Frontal cortex (tissue), 3 donors: ENCODE measurements at regions not wholly inside any gene's neighbourhood (a gene's known extent, or its start where the extent isn't known, plus 50 kb on each side); places are given as distances from the start of the nearest gene placed in this dataset.
"Not testable (repeated sequence)": the region's sequence is repeated elsewhere in the genome, so short reads cannot be mapped to it uniquely, and the experiment has no call there.

ENCODE experiments used
- DNase-seq, 2 donors: peaks; one replicate each; pipeline ENCODE4 v3.0.0; 2012; ENCODE audit warnings: low spot score in 2 of 2
- FAIRE-seq: peaks from 2 replicates; lab custom pipeline; 2012; peaks lifted over from hg19 to GRCh38; lab: Jason Lieb, UNC
- donor health status: control.
- donor health status: control.
- donor health status: control.

GRCh38 chr5:51650824-51651223, 267.6 kb downstream of the ISL1 start:
- FAIRE-seq: no peak

GRCh38 chr5:51651476-51651875, 268.2 kb downstream of the ISL1 start:
- FAIRE-seq: no peak

More at GRCh38 chr5:51650824-51651223, 267.6 kb downstream of the ISL1 start:
- no peak for DNase-seq

GRCh38 chr5:51651889-51652288, 268.6 kb downstream of the ISL1 start:
- no peak for FAIRE-seq

More at GRCh38 chr5:51651476-51651875, 268.2 kb downstream of the ISL1 start:
- DNase-seq: no peak

GRCh38 chr5:51652980-51653379, 269.7 kb downstream of the ISL1 start:
- DNase-seq: no peak
- no peak for FAIRE-seq

More at GRCh38 chr5:51651889-51652288, 268.6 kb downstream of the ISL1 start:
- DNase-seq: no peak

- DNase-seq: no peak
Observed at GRCh38 chr5:51657340-51658240, 274.3 kb downstream of the ISL1 start.

GRCh38 chr5:51661646-51662265, 278.5 kb downstream of the ISL1 start:
- no peak for FAIRE-seq
- DNase-seq: no peak

More at GRCh38 chr5:51657340-51658240, 274.3 kb downstream of the ISL1 start:
- FAIRE-seq: no peak

- FAIRE-seq (no peak), DNase-seq (no peak)
Observed at GRCh38 chr5:51664491-51665250, 281.4 kb downstream of the ISL1 start.

- DNase-seq (no peak), FAIRE-seq (no peak)
Observed at GRCh38 chr5:51665251-51665593, 282.0 kb downstream of the ISL1 start.

GRCh38 chr5:51669095-51669494, 285.8 kb downstream of the ISL1 start:
- DNase-seq (no peak), FAIRE-seq (no peak)

GRCh38 chr5:51678330-51678729, 295.1 kb downstream of the ISL1 start:
- DNase-seq (no peak), FAIRE-seq (no peak)

- DNase-seq (no peak), FAIRE-seq (no peak)
Observed at GRCh38 chr5:51679286-51679685, 296.0 kb downstream of the ISL1 start.

GRCh38 chr5:51684794-51685355, 301.6 kb downstream of the ISL1 start:
- no peak for DNase-seq

GRCh38 chr5:51685419-51685818, 302.2 kb downstream of the ISL1 start:
- FAIRE-seq (no peak), DNase-seq (no peak)

More at GRCh38 chr5:51684794-51685355, 301.6 kb downstream of the ISL1 start:
- no peak for FAIRE-seq

- DNase-seq: no peak
Observed at GRCh38 chr5:51686622-51687021, 303.4 kb downstream of the ISL1 start.

GRCh38 chr5:51691538-51692079, 308.4 kb downstream of the ISL1 start:
- DNase-seq (no peak), FAIRE-seq (no peak)

More at GRCh38 chr5:51686622-51687021, 303.4 kb downstream of the ISL1 start:
- FAIRE-seq: no peak

GRCh38 chr5:51694826-51695225, 311.6 kb downstream of the ISL1 start:
- DNase-seq: no peak
- FAIRE-seq: no peak

- no peak for FAIRE-seq
- no peak for DNase-seq
Observed at GRCh38 chr5:51696122-51696521, 312.9 kb downstream of the ISL1 start.

- not testable (repeated sequence) for DNase-seq, FAIRE-seq
Observed at GRCh38 chr5:51702046-51702445, 318.8 kb downstream of the ISL1 start.

- no peak for DNase-seq
- FAIRE-seq: no peak
Observed at GRCh38 chr5:51712201-51712600, 329.0 kb downstream of the ISL1 start.

- not testable (repeated sequence) for FAIRE-seq, DNase-seq
Observed at GRCh38 chr5:51715445-51715844, 332.2 kb downstream of the ISL1 start.
